HG03457 (cell line): ENCODE measurements at regions not wholly inside any gene's neighbourhood (a gene's known extent, or its start where the extent isn't known, plus 50 kb on each side); places are given as distances from the start of the nearest gene placed in this dataset.
"Not testable (repeated sequence)": the region's sequence is repeated elsewhere in the genome, so short reads cannot be mapped to it uniquely, and the experiment has no call there.

Experiments used
- ATAC-seq: cut with Tn5 transposase; IDR thresholded peaks from one replicate; pipeline ENCODE4 v1.9.1; 2021; ENCODE audit warnings: moderate number of reproducible peaks; ENCODE audit not compliant: unreplicated experiment

- ATAC-seq = not testable (repeated sequence)
These were observed 75.8 kb upstream of the VKORC1L1 start for GRCh38 chr7:65797086-65797485.

- ATAC-seq = not testable (repeated sequence)
These were observed 75.3 kb upstream of the VKORC1L1 start for GRCh38 chr7:65797566-65797965.

- ATAC-seq = peak; percentile 95
These were observed 74.5 kb upstream of the VKORC1L1 start for GRCh38 chr7:65798111-65799075.

- not testable (repeated sequence) for ATAC-seq
These were observed 72.7 kb upstream of the VKORC1L1 start for GRCh38 chr7:65800191-65800590.

GRCh38 chr7:65800890-65801341 lies 72.0 kb upstream of the VKORC1L1 start:
- no peak for ATAC-seq

- no peak for ATAC-seq
These were observed 68.0 kb upstream of the VKORC1L1 start for GRCh38 chr7:65804887-65805286.

- ATAC-seq = not testable (repeated sequence)
These were observed 65.8 kb upstream of the VKORC1L1 start for GRCh38 chr7:65807067-65807466.

- ATAC-seq = peak; percentile 89
These were observed 63.5 kb upstream of the VKORC1L1 start for GRCh38 chr7:65809259-65809981.

- peak; percentile 37 for ATAC-seq
These were observed 62.9 kb upstream of the VKORC1L1 start for GRCh38 chr7:65809982-65810288.

GRCh38 chr7:65812281-65812680 lies 60.6 kb upstream of the VKORC1L1 start:
- no peak for ATAC-seq

- ATAC-seq = not testable (repeated sequence)
These were observed 58.2 kb upstream of the VKORC1L1 start for GRCh38 chr7:65814556-65815167.

GRCh38 chr7:65820287-65820950 lies 52.5 kb upstream of the VKORC1L1 start:
- ATAC-seq = no peak
